T-helper 1 cell (primary cell): ENCODE measurements at regions not wholly inside any gene's neighbourhood (a gene's known extent, or its start where the extent isn't known, plus 50 kb on each side); places are given as distances from the start of the nearest gene placed in this dataset.
A peak's percentile ranks its signal among the peaks of the same experiment; 100 is the strongest.
"Not testable (repeated sequence)": the region's sequence is repeated elsewhere in the genome, so short reads cannot be mapped to it uniquely, and the experiment has no call there.

Experiments used
- DNase-seq, 5 donors: peaks; one replicate each; pipeline ENCODE4 v3.0.0-alpha.2; 2012 to 2020

- peak in 1 of 5 donors; percentile 68 for DNase-seq
Measured at GRCh38 chr4:49154308-49155103, 168.4 kb downstream of the CWH43 start.

- DNase-seq: not testable (repeated sequence)
Measured at GRCh38 chr4:49155270-49155669, 169.2 kb downstream of the CWH43 start.

DNA sequence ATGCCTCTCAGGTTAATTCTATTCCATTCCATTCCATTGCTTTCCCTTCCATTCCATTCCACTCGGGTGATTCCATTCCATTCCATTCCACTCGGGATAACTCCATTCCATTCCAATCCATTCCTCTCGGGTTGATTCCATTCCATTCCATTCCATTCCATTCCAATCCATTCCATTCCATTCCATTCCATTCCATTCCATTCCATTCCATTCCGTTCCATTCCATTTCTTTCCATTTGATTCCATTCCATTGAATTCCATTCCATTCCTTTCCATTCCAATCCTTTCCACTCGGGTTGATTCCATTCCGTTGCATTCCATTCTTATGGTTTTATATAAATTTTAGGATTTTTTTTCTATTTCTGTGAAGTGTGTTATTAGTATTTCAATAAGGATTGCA, 170.2 kb downstream of the CWH43 start:
- DNase-seq: not testable (repeated sequence)

GRCh38 chr4:49157630-49158029, 171.6 kb downstream of the CWH43 start:
- DNase-seq: not testable (repeated sequence)

DNA sequence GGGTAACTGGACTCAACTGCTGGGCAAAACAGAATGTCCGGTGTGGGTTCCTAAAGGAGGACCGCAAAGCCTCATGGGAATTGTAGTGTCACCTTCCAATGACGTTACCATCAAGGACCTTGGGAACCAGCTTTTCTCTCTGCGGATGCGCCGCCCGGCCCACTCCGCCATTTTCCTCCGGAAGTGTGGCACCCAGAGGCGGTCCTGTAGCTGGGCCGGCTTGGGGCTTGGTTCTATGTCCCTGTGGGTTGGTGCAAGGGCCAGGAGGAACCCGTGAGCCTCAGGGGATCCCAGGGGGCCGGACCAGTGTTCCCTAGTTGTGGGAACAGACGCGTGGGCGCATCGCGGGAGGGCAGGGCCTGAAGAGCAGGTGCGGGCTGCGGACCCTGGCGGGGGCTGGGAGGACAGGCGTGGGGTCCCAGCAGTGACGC, 175.1 kb downstream of the CWH43 start:
- not testable (repeated sequence) for DNase-seq

DNA sequence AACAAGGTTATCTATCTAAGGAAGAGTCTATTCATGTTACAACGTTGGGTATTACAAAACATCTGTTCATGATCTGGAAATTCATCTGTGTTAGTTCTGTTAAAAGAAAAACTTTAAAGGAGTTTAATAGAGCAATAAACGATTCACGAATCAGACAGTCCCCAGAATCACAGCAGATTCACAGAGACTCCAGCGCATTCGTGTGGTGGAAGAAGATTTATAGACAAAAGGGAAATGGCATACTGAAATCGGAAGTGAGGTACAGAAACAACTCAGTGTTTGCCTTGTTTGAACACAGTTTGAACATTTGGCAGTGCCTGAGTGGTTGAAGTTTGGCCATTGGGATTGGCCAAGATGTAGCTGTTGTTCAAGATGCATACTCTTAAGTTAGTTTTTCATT, 178.8 kb downstream of the CWH43 start:
- not testable (repeated sequence) for DNase-seq

GRCh38 chr4:49177847-49178246, 191.8 kb downstream of the CWH43 start:
- DNase-seq: not testable (repeated sequence)

GRCh38 chr4:49181088-49181487, 195.0 kb downstream of the CWH43 start:
- DNase-seq: not testable (repeated sequence)

- DNase-seq: not testable (repeated sequence)
Measured at GRCh38 chr4:49211396-49212194, 225.5 kb downstream of the CWH43 start.

DNA sequence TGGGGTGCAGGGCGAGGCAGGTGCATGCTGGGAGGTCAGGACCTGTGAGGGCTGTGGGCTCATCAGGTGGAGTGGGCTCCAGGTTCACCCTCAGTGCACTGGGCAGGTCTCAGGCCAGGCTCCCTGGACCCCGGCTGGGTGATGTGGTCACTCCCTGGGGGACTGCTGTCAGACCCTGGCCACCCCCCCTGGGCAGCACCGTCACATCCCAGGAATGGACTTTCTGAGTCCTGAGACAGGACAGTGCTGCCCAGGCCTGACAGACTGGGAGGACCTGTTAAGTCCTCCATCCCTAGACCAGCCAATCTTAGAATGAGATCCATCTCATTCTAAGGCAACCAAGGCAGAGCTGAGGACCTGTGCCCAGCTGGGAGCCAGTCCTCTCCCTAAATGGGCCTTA, 227.2 kb downstream of the CWH43 start:
- not testable (repeated sequence) for DNase-seq

DNA sequence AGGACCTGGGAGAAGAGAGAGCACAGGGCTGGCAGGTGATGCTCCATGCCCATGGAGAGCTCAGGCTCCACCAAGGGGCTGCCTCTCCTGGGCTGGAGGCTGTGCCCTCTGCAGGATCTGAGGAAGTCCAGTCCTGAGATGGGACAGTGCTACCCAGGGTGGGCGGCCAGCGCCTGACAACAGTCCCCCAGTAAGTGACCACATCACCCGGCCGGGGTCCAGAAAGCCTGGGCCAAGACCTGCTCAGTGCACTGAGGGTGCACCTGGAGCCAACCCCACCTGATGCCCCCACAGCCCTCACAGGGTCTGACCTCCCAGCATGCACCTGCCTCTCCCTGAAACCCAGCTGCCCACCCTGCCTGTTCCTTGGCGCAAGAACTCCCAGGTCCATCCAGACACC, 227.7 kb downstream of the CWH43 start:
- DNase-seq: not testable (repeated sequence)

DNA sequence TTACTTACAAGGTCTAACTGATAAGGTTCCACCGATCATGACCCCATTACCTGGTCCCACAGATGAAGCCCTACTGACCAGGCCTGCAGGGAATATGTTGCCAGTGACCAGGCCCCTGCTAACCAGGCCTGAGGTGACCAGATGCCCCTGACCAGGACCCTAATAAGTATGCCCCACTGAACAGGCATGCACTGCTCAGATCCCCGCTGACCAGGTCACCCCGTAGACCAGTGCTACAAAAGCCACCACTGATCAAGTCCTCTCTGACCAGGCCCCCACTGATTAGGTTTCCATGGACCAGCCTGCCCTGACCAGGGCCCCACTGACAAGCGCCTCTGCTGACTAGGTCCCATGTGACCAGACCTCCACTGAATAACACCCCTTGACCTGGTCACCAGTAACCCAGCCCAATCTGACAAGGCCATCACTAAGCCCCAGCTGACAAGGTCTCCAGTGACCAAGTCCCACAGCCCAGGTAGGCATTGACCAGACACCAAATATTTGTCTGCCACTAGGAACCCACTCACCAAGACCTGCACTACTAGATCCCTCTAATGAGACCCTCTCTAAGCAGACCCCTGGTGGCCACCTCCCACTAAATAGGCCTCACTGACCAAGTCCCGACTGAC, 228.5 kb downstream of the CWH43 start:
- not testable (repeated sequence) for DNase-seq

DNA sequence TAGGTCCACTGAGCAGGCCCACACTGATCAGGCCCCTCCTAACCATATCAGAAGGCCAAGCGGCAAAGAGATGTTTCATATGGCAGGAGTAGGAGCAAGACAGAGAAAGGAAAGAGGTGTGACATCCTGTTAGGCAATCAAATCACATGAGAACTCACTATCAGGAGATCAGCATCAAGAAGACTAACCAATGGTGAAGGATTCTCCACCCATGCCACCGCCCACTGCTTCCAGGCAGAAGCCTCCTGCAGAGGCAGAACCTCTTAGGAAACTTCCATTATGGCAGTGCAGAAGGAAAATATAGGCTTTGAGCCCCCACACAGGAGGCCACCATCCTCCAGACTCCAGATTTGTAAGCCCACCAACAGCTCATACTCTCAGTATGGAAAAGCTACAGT, 229.0 kb downstream of the CWH43 start:
- not testable (repeated sequence) for DNase-seq

- not testable (repeated sequence) for DNase-seq
Measured at GRCh38 chr4:49216606-49217005, 230.5 kb downstream of the CWH43 start.

- no peak for DNase-seq
Measured at GRCh38 chr4:49217492-49217891, 231.4 kb downstream of the CWH43 start.

GRCh38 chr4:49218094-49218493, 232.0 kb downstream of the CWH43 start:
- not testable (repeated sequence) for DNase-seq

DNA sequence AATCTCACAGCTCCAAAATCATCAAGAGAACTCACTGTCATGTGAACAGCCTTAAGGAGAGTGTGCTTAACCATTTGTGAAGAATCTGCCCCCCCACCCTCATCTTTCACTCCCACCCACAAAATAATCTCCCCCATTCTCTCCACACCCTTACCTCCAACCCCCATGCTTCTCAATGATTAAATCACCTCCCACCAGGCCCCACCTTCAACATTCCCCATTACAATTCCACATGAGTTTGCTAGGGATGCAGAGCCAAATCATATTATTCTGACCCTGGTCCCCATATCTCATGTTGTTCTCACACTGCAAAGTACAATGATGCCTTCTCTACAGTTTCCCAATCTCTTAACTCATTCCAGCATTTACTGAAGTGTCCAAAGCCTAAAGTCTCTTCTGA, 232.9 kb downstream of the CWH43 start:
- DNase-seq: not testable (repeated sequence)

DNA sequence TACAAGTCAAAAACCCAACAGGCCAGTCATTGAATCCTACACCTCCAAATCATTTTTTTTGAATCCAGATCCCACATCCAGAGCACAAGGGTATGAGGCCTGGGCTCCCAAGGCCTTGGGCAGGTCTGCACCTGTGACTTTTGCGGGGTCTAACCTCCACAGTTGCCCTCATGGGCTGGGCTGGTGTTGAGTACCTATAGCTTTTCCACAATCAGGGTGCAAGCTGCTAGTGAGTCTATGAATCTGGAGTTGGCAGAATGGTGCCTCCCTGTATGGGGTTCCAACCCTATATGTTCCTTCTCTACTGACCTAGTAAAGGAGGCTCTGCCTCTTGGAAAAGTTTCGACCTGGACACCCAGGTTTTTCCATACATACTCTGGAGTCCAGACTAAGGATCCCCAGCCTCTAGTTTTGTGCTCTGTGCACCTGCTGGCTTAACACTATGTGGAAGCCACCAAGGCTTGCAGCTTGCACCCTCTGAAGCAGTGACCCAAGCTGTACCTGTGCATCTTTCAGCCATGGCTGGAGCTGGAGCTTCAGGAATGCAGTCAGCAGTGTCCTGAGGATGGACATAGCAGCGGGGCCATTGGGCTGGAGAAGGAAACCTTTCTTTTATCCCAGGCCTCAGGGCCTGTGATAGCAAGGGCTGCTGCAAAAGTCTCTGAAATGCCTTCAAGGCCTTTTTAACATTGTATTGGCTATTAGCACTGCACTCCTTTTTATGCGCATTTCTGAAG, 233.6 kb downstream of the CWH43 start:
- not testable (repeated sequence) for DNase-seq

DNA sequence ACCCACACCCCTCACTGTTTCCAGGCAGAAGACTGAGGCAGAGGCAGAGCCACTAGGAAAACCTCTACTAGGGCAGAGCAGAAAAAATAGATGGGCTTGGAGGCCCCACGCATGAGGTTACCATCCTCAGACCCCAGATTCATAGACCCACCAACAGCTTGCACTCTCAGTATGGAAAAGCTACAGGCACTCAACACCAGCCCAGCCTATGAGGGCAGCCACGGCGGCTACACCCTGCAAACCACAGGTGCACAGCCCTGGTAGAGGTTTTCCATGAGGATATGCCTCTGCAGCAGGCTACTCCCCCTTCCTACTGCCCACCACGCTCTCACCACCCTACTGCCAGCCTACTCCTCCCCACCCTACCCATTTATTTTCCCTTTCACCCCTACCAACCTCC, 235.1 kb downstream of the CWH43 start:
- no peak for DNase-seq

GRCh38 chr4:49222810-49223209, 236.7 kb downstream of the CWH43 start:
- DNase-seq: not testable (repeated sequence)

- not testable (repeated sequence) for DNase-seq
Measured at GRCh38 chr4:49226216-49226866, 240.3 kb downstream of the CWH43 start.

- not testable (repeated sequence) for DNase-seq
Measured at GRCh38 chr4:49227941-49228340, 241.9 kb downstream of the CWH43 start.
